ENCODE measurements at regions not wholly inside any gene's neighbourhood (a gene's known extent, or its start where the extent isn't known, plus 50 kb on each side); places are given as distances from the start of the nearest gene placed in this dataset.

- no peak overlapping the region for H3K4me3 ChIP-seq
- ATAC-seq (no peak), FAIRE-seq (no peak), DNase-seq (ENCODE audit: low read depth in 1 of 2, low spot score in 1 of 2) (no peak)
- H3K27ac ChIP-seq: no peak overlapping the region
- ChIA-PET POLR2A (no interaction called here), CTCF (interaction anchor here (1.2 kb wide), 1 partner anchor 14 kb away, joined by 3 read pairs; no protein-coding TSS in a partner anchor)
- H3K4me2 ChIP-seq: no peak overlapping the region
- H3K9me3 ChIP-seq: no peaks in the 10 kb centered on the region
- H3K4me1 ChIP-seq: no peaks in the 10 kb centered on the region
- 43% methylated on average over 12 of the region's 12 CpGs for whole genome bisulfite sequencing (ENCODE audit: missing lambda C conversion rate)
- TF ChIP-seq CEBPB (IDR thresholded peaks at IDR 0.05): no peak
- TF ChIP-seq PBX3 (IDR thresholded peaks at IDR 0.05): no peak
- TF ChIP-seq KDM1A (IDR thresholded peaks at IDR 0.05; ENCODE audit: low read depth): no peak
- TF ChIP-seq ZSCAN20 (CRISPR knock-in tag; IDR thresholded peaks at IDR 0.05): no peak
- no peak for TF ChIP-seq JUNB (IDR thresholded peaks at IDR 0.05)
- no peak for TF ChIP-seq HOXA7 (CRISPR knock-in tag; IDR thresholded peaks at IDR 0.05)
- TF ChIP-seq NFE2L2 (conservative IDR thresholded peaks at IDR 0.05; ENCODE audit: low read length): no peak
- no peak for TF ChIP-seq E2F6 (IDR thresholded peaks at IDR 0.05; ENCODE audit: borderline replicate concordance, low read depth)
- TF ChIP-seq HDAC2 (IDR thresholded peaks at IDR 0.05): no peak
- TF ChIP-seq HES2 (IDR thresholded peaks at IDR 0.05): no peak
- no peak for TF ChIP-seq NPAS2 (CRISPR knock-in tag; IDR thresholded peaks at IDR 0.05; ENCODE audit: borderline replicate concordance)
- TF ChIP-seq HMGXB4 (CRISPR knock-in tag; IDR thresholded peaks at IDR 0.05; ENCODE audit: borderline replicate concordance): no peak
- no peak for TF ChIP-seq CTCF (IDR thresholded peaks at IDR 0.05)
- no peak for TF ChIP-seq RNF2 (IDR thresholded peaks at IDR 0.05; ENCODE audit: borderline replicate concordance, low read depth)
- no peak for TF ChIP-seq EHF (CRISPR knock-in tag; IDR thresholded peaks at IDR 0.05)
- no peak for TF ChIP-seq ZC3H11A (IDR thresholded peaks at IDR 0.05)
- TF ChIP-seq EHMT2 (IDR thresholded peaks at IDR 0.05; ENCODE audit: low read depth): no peak
Measured at GRCh38 chr9:120151806-120152205, 428.2 kb downstream of the CDK5RAP2 start.

GRCh38 chr9:120151149-120151548 lies 428.8 kb downstream of the CDK5RAP2 start:
- H3K4me2 ChIP-seq: no peak overlapping the region
- H3K4me1 ChIP-seq: no peaks in the 10 kb centered on the region
- no peaks in the 10 kb centered on the region for H3K9me3 ChIP-seq
- CTCF ChIA-PET: no interaction called here
- DNase-seq (ENCODE audit: low read depth in 1 of 2, low spot score in 1 of 2) (no peak), FAIRE-seq (no peak), ATAC-seq (no peak)
- H3K27ac ChIP-seq: no peak overlapping the region
- H3K4me3 ChIP-seq: no peak overlapping the region
- 31% methylated on average over 3 of the region's 3 CpGs for WGBS (ENCODE audit: missing lambda C conversion rate)
- no peak for TF ChIP-seq HEYL (CRISPR knock-in tag; IDR thresholded peaks at IDR 0.05)
- TF ChIP-seq HOXB5 (CRISPR knock-in tag; IDR thresholded peaks at IDR 0.05): no peak
- POLR2A ChIA-PET: no interaction called here

GRCh38 chr9:120138955-120139354 lies 441.0 kb downstream of the CDK5RAP2 start:
- ATAC-seq (no peak), DNase-seq (ENCODE audit: low read depth in 1 of 2, low spot score in 1 of 2) (no peak), FAIRE-seq (no peak)
- Histone ChIP-seq H3K27ac (no peak overlapping the region), H3K4me2 (no peak overlapping the region), H3K9me3 (no peaks in the 10 kb centered on the region), H3K4me3 (no peak overlapping the region), H3K4me1 (no peaks in the 10 kb centered on the region)
- TF ChIP-seq HOXA7 (CRISPR knock-in tag; IDR thresholded peaks at IDR 0.05) (no peak), USF2 (IDR thresholded peaks at IDR 0.05) (0 out of 2 replicates have a peak, but pooled peaks have one; percentile 4)
- WGBS (ENCODE audit: missing lambda C conversion rate): 0% methylated on average over 1 of the region's 1 CpG
- POLR2A ChIA-PET: no interaction called here
- CTCF ChIA-PET: no interaction called here

Measured in A549 (cell line).